ENCODE measurements at regions not wholly inside any gene's neighbourhood (a gene's known extent, or its start where the extent isn't known, plus 50 kb on each side); places are given as distances from the start of the nearest gene placed in this dataset.

DNA sequence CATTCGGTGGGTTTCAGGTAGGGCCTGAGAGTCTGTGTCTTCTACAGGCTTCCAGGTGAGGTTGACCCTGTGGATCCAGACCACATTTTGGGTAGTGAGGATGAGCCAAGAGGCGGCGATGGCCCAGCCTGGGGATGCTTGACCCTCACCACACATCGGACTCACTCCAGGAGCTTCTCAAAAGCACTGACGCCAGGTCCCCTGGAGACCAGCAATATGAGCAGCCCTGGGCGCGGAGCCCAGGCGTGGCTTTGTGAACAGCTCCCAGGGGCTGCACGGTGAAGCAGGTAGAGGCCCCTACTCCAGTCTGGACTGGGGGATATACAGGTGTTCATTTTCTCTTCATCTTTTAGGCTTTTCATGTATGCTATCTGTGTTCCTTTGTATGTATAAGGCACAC lies 139.7 kb upstream of the PCBD1 start:
- TF ChIP-seq, protein P1, sequence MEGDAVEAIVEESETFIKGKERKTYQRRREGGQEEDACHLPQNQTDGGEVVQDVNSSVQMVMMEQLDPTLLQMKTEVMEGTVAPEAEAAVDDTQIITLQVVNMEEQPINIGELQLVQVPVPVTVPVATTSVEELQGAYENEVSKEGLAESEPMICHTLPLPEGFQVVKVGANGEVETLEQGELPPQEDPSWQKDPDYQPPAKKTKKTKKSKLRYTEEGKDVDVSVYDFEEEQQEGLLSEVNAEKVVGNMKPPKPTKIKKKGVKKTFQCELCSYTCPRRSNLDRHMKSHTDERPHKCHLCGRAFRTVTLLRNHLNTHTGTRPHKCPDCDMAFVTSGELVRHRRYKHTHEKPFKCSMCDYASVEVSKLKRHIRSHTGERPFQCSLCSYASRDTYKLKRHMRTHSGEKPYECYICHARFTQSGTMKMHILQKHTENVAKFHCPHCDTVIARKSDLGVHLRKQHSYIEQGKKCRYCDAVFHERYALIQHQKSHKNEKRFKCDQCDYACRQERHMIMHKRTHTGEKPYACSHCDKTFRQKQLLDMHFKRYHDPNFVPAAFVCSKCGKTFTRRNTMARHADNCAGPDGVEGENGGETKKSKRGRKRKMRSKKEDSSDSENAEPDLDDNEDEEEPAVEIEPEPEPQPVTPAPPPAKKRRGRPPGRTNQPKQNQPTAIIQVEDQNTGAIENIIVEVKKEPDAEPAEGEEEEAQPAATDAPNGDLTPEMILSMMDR (IDR thresholded peaks at IDR 0.05; ENCODE audit: borderline replicate concordance, extremely low read depth, low read length, poor library complexity, severe bottlenecking) = no peak
- no peak for TF ChIP-seq EZH2 (IDR thresholded peaks at IDR 0.05; ENCODE audit: borderline replicate concordance, low read depth, low read length, severe bottlenecking)
